GM13977 (cell line): ENCODE measurements at regions not wholly inside any gene's neighbourhood (a gene's known extent, or its start where the extent isn't known, plus 50 kb on each side); places are given as distances from the start of the nearest gene placed in this dataset.

Experiments
- DNase-seq: peaks from one replicate; pipeline ENCODE4 v3.0.0; 2012; ENCODE audit warnings: low spot score
- in situ Hi-C: fragments of 300-500 bp; cut with MboI; formaldehyde crosslinking; loops from one replicate; pipeline ENCODE4 v1.12.0; 2022; ENCODE audit warnings: low sequenced_read_pairs, low pct_unique_long_range_greater_than_20kb, mixed read lengths, inconsistent platforms; ENCODE audit not compliant: unreplicated experiment
- TF ChIP-seq, protein P1 (sequence below): IDR thresholded peaks from 2 replicates; pipeline ENCODE4 v1.5.1; 2012; ENCODE audit warnings: mild to moderate bottlenecking, control low read depth; ENCODE audit not compliant: insufficient read depth; ENCODE audit errors: extremely low read depth, missing control alignments

DNA sequence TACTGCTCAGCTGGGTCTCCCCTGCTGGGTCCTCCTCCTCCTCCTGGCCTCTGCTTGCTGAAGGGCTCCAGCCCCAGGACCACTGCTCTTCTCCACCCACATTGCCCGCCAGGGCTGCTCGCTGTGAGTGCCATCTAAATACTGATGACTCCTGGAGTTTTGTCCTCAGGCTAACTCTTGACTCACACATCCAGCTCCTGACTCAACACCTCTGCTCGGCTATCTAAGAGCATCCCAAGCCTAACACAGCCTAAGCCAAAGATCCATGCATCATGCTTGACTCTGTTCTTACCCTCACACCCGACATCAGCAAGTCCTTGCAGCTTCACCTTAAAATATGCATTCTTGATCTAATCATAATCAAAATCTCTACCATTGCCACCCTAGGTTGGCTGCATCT is 260.2 kb downstream of the KLF13 start:
- TF ChIP-seq, protein P1, sequence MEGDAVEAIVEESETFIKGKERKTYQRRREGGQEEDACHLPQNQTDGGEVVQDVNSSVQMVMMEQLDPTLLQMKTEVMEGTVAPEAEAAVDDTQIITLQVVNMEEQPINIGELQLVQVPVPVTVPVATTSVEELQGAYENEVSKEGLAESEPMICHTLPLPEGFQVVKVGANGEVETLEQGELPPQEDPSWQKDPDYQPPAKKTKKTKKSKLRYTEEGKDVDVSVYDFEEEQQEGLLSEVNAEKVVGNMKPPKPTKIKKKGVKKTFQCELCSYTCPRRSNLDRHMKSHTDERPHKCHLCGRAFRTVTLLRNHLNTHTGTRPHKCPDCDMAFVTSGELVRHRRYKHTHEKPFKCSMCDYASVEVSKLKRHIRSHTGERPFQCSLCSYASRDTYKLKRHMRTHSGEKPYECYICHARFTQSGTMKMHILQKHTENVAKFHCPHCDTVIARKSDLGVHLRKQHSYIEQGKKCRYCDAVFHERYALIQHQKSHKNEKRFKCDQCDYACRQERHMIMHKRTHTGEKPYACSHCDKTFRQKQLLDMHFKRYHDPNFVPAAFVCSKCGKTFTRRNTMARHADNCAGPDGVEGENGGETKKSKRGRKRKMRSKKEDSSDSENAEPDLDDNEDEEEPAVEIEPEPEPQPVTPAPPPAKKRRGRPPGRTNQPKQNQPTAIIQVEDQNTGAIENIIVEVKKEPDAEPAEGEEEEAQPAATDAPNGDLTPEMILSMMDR, result no peak
- no peak for DNase-seq
- in situ Hi-C loops, result no loop called here

DNA sequence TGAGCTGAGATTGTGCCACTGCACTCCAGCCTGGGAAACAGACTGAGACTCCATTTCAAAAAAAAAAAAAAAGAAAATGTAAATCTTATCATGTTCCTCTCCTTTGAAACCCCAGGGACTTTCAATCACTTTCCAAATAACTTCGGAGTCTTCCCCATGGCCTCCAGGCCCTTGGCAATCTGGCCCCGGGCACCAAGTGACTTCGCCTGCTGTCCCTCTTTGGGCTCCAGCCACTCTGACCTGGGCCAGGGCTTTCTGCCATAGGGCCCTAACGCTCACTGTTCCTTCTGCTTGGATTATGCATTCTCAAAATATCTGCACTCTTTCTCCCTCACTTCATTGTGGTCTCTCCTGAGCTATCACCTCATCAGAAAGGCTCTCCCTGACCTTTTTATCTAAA is 260.9 kb downstream of the KLF13 start:
- in situ Hi-C loops, result no loop called here
- DNase-seq, result no peak
- TF ChIP-seq, protein P1, result no peak

DNA sequence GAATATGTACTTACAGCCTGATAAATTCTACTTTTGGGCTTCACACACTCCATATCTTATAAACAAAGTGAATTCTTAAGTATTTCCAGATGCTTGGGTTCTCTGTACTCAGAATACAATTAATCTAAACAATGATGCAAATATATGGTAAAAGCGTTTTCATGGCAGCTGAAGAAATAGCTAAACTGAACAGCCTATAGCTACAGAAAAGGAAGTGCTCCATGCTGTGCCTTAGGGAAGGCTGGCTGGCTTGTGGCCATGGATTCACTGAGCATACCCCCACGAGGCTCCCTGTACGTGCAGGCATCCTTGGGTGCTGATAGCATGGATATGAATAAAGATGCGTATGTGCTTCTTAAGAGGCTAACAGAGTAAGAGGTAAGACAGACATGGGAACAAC is 264.0 kb downstream of the KLF13 start:
- DNase-seq, result no peak
- in situ Hi-C loops, result no loop called here
- TF ChIP-seq, protein P1, result no peak

DNA sequence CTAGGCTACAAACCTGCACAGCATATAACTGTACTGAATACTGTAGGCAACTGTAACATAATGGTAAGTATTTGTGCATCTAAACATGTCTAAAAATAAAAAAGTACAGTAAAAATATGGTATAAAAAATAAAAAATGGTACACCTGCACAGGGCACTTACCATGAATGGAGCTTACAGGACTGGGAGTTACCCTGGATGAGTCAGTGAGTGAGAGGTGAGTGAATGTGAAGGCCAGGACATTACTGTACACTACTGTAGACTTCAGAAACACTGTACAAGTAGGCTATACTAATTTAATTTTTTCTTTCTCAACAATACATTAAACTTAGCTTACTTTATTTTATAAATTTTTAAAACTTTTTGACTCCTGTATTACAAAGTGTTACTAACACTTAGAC is 265.3 kb downstream of the KLF13 start:
- in situ Hi-C loops, result no loop called here
- TF ChIP-seq, protein P1, result no peak
- DNase-seq, result no peak

DNA sequence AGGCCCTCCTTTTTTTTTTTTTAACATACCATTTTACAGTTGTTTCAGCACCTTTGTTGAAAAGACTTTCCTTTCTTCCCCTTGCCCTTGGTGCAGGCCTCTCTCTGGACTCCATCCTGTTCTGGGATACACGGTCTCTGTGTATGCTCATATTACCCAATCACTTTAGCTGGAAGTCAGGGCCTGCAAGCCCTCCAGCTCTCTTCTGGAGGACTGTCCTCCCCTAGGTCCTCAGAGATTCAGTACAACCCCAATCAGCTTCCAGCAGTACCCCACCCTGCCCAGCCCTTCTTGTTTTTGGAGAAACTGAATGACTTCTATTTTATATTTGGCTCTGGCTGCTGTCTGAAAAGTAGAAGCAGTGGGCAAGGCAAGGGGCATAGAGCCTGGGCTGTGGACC is 270.8 kb downstream of the KLF13 start:
- no peak for DNase-seq
- in situ Hi-C loops, result no loop called here
- TF ChIP-seq, protein P1, result no peak

DNA sequence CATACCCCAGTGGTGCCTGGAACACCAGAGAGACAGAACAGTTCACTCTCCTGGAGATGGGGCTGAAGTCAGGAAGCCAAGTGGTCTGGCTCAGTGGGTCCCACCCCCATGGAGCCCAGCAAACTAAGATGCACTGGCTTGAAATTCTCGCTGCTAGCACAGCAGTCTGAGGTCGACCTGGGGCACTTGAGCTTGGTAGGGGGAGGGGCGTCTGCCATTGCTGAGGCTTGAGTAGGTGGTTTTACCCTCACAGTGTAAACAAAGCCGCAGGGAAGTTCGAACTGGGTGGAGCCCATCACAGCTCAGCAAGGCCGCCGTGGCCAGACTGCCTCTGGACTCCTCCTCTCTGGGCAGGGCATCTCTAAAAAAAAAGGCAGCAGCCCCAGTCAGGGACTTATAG is 272.0 kb downstream of the KLF13 start:
- in situ Hi-C loops, result no loop called here
- no peak for DNase-seq
- TF ChIP-seq, protein P1, result no peak

DNA sequence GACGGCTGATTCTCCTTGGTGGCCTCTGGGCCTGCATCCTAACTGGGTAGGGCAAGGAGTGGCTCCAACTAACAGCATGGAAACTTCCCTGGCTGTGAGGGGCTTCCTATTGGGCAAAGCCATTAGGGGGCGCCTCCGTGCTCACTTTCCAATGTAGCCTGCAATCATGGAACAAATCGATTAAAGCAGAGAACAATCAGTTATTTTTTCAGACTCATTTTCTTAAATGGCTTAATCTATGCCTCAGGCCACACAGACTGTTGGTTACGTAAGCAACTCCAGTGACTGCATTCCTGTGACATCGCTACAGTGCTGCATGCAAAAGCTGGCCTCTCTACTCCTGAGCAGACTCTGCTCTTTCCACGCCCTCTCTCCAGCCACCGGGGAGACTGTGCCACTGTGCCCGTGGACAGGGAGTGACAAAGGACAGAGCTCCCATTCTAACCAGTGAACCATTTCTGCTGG is 278.9 kb downstream of the KLF13 start:
- DNase-seq, result no peak

More for the DNA sequence above, 278.9 kb downstream of the KLF13 start:
- in situ Hi-C loops, result no loop called here
- TF ChIP-seq, protein P1, result no peak
